ENCODE measurements at regions not wholly inside any gene's neighbourhood (a gene's known extent, or its start where the extent isn't known, plus 50 kb on each side); places are given as distances from the start of the nearest gene placed in this dataset.

DNA sequence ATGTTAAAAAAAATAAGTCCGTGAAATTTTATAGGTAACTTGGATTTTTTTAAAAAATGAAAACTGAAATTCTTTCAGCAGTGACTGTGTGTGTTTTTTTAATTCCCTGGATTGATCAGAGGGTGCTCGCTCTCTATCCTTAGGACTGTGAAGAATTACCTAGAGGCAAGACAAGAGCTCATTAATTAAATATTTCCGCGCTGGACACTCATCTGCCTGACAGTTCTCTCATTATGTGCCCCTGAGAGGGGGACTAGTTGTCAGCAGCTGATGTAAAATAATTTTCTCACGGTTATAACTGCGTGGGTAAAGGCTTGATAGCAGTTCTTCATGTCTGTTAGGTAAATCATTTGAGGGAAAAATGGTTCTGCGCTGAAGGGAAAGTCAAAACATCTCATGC, 101.3 kb downstream of the PTCSC3 start:
- TF ChIP-seq POLR2A (IDR thresholded peaks at IDR 0.05) = no peak
- TF ChIP-seq, protein P1, sequence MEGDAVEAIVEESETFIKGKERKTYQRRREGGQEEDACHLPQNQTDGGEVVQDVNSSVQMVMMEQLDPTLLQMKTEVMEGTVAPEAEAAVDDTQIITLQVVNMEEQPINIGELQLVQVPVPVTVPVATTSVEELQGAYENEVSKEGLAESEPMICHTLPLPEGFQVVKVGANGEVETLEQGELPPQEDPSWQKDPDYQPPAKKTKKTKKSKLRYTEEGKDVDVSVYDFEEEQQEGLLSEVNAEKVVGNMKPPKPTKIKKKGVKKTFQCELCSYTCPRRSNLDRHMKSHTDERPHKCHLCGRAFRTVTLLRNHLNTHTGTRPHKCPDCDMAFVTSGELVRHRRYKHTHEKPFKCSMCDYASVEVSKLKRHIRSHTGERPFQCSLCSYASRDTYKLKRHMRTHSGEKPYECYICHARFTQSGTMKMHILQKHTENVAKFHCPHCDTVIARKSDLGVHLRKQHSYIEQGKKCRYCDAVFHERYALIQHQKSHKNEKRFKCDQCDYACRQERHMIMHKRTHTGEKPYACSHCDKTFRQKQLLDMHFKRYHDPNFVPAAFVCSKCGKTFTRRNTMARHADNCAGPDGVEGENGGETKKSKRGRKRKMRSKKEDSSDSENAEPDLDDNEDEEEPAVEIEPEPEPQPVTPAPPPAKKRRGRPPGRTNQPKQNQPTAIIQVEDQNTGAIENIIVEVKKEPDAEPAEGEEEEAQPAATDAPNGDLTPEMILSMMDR (IDR thresholded peaks at IDR 0.05) = no peak

Measured in heart left ventricle (tissue), 13 donors.